ENCODE measurements at regions not wholly inside any gene's neighbourhood (a gene's known extent, or its start where the extent isn't known, plus 50 kb on each side); places are given as distances from the start of the nearest gene placed in this dataset.
A peak's percentile ranks its signal among the peaks of the same experiment; 100 is the strongest.
"Not testable (repeated sequence)": the region's sequence is repeated elsewhere in the genome, so short reads cannot be mapped to it uniquely, and the experiment has no call there.

DNA sequence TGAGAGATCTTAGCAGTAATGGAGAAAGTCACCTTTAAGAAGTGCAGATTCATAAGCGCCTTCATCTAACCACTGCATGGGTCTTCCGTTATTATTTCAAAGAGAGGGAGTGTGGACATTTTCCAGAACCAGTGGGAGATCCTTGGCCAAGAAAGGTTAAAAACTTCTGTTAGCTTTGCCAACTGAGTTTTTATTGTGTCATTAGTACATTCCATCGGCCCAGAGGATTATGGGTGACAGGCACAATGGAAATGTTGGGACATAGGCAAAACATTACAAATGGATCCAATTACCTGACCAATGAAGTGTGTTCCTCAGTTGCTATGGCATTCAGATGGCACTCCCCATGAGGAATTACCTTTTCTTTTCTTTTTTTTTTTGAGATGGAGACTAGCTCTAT lies 115.5 kb downstream of the PPIAL4G start:
- Mint-ChIP-seq H3K4me1 (ENCODE audit: low read depth) (peaks cover 56% of the 10 kb centered on the region), H3K9me3 (no peaks in the 10 kb centered on the region), H3K4me3 (no peak overlapping the region), H3K27me3 (no peaks in the 10 kb centered on the region), H3K36me3 (no peaks in the 10 kb centered on the region), H3K27ac (no peak overlapping the region)
- POLR2A ChIA-PET, result no interaction called here
- CTCF ChIA-PET, result no interaction called here
- intact Hi-C loops (cut with micrococcal nuclease), result no loop called here
- DNase-seq, result no peak

DNA sequence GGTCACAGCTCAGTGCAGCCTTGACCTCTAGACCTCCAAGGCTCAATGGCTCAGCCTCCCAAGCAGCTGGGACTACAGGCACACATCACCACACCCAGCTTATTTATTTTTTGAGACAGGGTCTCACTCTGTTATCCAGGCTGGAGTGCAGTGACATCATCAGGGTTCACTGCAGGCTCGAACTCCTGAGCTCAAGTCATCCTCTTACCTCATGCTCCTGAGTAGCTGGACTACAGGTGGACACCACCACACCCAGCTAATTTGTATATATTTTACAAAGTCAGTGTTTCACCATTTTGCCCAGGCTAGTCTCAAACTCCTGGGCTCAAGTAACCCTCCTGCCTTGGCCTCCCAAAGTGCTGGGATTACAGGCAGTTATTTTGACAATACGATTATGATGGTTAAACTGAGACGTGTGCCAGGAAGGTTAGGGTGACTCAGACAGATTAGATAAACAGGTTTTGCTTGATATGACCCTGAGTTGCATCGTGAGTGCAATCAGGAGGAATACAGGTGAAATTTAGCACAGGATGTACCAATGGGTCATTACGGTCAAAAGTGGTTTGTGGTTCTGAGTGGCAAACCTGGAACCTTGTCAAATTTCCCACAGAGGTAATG lies 116.9 kb downstream of the PPIAL4G start:
- intact Hi-C loops (cut with micrococcal nuclease); CTCF ChIA-PET: not testable (repeated sequence)

DNA sequence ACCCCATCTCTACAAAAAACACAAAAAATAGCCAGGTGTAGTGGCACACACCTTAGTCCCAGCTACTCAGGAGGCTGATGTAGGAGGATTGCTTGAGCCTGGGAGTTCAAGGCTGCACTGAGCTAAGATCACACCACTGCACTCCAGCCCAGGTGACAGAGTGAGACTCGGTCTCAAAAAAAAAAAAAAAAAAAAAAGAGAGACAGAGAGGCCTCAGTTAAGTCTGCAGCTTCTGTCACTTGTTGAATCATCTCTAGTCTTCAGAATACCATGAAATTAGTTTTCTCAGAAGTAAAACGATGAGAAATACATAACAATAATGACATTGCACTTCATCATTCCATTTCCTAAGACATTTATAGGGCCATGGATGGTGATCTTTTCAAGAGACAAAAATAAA lies 118.0 kb downstream of the PPIAL4G start:
- H3K4me3 Mint-ChIP-seq; intact Hi-C loops (cut with micrococcal nuclease); H3K27me3 Mint-ChIP-seq; H3K36me3 Mint-ChIP-seq; CTCF ChIA-PET; H3K9me3 Mint-ChIP-seq; DNase-seq: not testable (repeated sequence)
- H3K4me1 Mint-ChIP-seq (ENCODE audit: low read depth), result peaks cover 50% of the 10 kb centered on the region
- POLR2A ChIA-PET, result interaction anchor here (1.7 to 2.2 kb wide), 2 partner anchors 31 to 102 kb away, joined by 4 to 7 read pairs; no protein-coding TSS in a partner anchor
- H3K27ac Mint-ChIP-seq, result peak overlapping the region; percentile 60

More for the DNA sequence above, 116.9 kb downstream of the PPIAL4G start:
- not testable (repeated sequence) for H3K27me3 Mint-ChIP-seq, H3K36me3 Mint-ChIP-seq, H3K4me3 Mint-ChIP-seq, H3K9me3 Mint-ChIP-seq
- Mint-ChIP-seq H3K27ac (peak overlapping the region; percentile 34), H3K4me1 (ENCODE audit: low read depth) (peaks cover 56% of the 10 kb centered on the region)
- peak; percentile 24 for DNase-seq
- POLR2A ChIA-PET, result interaction anchor here (1.1 to 1.7 kb wide), 3 partner anchors 32 to 157 kb away, joined by 3 to 4 read pairs (median 3); no protein-coding TSS in a partner anchor

DNA sequence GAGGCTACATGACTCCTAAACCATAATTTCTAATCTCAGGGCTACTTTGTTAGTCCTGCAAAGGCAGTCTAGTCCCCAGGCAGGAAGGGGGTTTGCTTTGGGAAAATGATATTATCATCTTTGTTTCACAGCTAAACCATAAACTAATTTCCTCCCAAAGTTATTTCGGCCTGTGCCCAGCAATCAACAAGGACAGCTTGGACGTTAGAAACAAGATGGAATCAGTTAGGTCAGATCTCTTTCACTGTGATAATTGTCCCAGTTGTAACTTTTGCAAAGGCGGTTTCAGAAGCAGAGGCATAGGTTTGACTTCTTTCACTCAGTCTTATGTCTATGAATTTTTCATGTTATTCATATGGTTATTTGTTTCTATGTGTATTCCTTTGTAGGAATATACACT lies 119.1 kb downstream of the PPIAL4G start:
- H3K4me1 Mint-ChIP-seq (ENCODE audit: low read depth), result peaks cover 50% of the 10 kb centered on the region
- H3K36me3 Mint-ChIP-seq, DNase-seq, H3K27ac Mint-ChIP-seq, H3K9me3 Mint-ChIP-seq, H3K4me3 Mint-ChIP-seq, H3K27me3 Mint-ChIP-seq: not testable (repeated sequence)
- intact Hi-C loops (cut with micrococcal nuclease), result loop anchor here (2.0 to 5.0 kb wide), 3 partner anchors 25 to 47 kb away; no protein-coding TSS in a partner anchor
- CTCF ChIA-PET, result interaction anchor here (1.5 kb wide), 1 partner anchor 9 kb away, joined by 5 read pairs; no protein-coding TSS in a partner anchor
- POLR2A ChIA-PET, result interaction anchor here (0.7 to 2.4 kb wide), 3 partner anchors 29 to 101 kb away, joined by 4 to 14 read pairs (median 7); no protein-coding TSS in a partner anchor

DNA sequence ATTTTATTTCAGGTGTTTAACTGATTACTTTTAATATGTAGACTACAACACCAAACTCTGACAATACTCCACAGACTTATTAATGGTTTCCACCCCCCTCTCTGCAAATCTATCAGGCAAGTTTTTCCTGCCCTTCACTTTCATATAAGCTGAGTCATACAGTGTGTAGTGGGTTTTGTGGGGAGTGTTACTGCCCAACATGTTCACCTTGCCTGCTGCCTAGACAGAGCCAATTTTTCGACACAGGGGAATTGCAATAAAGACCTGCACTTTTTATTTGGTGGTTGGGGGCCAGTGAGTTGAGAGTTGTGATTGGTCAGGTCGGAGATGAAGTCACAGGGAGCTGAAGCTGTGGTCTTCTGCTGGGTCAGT lies 119.7 kb downstream of the PPIAL4G start:
- POLR2A ChIA-PET, result interaction anchor here (1.8 to 2.4 kb wide), 4 partner anchors 9 to 100 kb away, joined by 7 to 14 read pairs (median 8); no protein-coding TSS in a partner anchor

DNA sequence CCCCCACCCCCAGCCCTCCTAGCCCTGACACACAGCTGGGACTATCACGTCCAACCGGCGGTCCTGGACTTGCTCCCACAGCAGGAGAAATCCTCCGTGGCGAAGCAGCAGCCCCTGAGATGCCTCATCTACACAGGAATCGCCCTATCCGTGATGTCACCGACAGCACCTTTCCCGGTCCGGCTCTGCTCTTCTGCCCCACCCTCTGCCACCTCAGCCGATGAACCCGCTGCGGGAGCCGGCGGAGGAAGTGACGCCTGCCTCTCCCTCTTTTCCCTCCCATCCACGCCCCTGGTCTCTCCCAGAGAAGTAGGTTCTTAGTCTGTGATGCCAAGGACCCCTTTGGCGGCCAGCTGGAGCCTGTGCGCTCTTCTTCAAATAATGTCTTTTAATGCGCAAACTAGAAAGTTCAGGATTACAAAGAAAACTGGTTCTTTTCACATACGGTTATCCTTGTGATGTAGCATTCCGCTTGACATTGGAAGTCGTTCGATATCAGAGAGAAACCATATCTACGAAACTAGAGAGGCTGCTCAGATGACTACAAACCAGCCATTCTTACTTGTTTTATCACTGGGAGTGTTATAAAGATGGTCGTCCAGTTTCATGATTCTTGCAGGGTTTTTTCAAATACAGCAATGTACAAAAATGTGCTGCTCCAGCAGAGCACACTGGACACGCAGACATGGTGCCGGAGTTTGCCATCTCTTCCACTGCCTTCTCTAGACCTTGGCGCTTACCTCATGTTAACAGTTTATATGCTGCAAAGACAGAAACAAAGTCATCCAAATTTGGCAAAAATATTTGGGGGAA lies 120.3 kb downstream of the PPIAL4G start:
- peaks cover 2% of the 10 kb centered on the region for H3K27me3 Mint-ChIP-seq
- CTCF ChIA-PET, result interaction anchor here (0.9 to 1.5 kb wide), 2 partner anchors 10 to 24 kb away, joined by 3 to 5 read pairs; no protein-coding TSS in a partner anchor
- peak; percentile 73 for DNase-seq
- no peaks in the 10 kb centered on the region for H3K36me3 Mint-ChIP-seq
- H3K4me3 Mint-ChIP-seq, result peak overlapping the region; percentile 80
- H3K4me1 Mint-ChIP-seq (ENCODE audit: low read depth), result peaks cover 50% of the 10 kb centered on the region
- POLR2A ChIA-PET, result interaction anchor here (1.0 to 2.4 kb wide), 4 partner anchors 9 to 160 kb away, joined by 3 to 14 read pairs (median 8); no protein-coding TSS in a partner anchor
- no peaks in the 10 kb centered on the region for H3K9me3 Mint-ChIP-seq
- intact Hi-C loops (cut with micrococcal nuclease), result loop anchor here (2.0 to 5.0 kb wide), 3 partner anchors 26 to 46 kb away; no protein-coding TSS in a partner anchor
- peak overlapping the region; percentile 88 for H3K27ac Mint-ChIP-seq

More for the DNA sequence above, 119.7 kb downstream of the PPIAL4G start:
- peak overlapping the region; percentile 24 for H3K27ac Mint-ChIP-seq
- H3K36me3 Mint-ChIP-seq, result no peaks in the 10 kb centered on the region
- CTCF ChIA-PET, result interaction anchor here (1.5 kb wide), 1 partner anchor 10 kb away, joined by 5 read pairs; no protein-coding TSS in a partner anchor
- H3K27me3 Mint-ChIP-seq, result peaks cover 2% of the 10 kb centered on the region
- peak overlapping the region; percentile 7 for H3K4me3 Mint-ChIP-seq
- DNase-seq, result peak; percentile 47
- no peaks in the 10 kb centered on the region for H3K9me3 Mint-ChIP-seq
- intact Hi-C loops (cut with micrococcal nuclease), result loop anchor here (2.0 to 5.0 kb wide), 3 partner anchors 25 to 46 kb away; no protein-coding TSS in a partner anchor
- peaks cover 50% of the 10 kb centered on the region for H3K4me1 Mint-ChIP-seq (ENCODE audit: low read depth)

DNA sequence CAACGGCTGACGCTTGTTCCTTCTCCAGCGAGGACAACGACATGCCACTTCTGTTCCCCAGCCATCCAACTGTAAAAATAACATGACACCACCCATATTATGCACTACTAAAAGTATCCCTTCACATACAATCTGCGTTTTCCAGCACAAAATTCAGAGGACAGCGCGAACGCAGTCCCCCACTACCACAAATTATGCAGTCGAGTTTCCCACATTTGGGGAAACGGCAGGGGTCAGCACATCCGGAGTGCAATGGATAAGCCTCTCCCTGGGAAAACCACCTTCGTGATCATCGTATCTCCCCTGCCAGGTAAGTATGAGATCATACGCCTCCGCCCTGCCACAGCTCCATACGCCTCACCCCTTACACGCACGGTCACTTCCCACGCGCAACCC lies 120.9 kb downstream of the PPIAL4G start:
- peak; percentile 64 for DNase-seq
- ChIA-PET POLR2A (interaction anchor here (1.0 to 2.4 kb wide), 4 partner anchors 10 to 161 kb away, joined by 3 to 14 read pairs (median 8); no protein-coding TSS in a partner anchor), CTCF (interaction anchor here (0.9 kb wide), 1 partner anchor 24 kb away, joined by 3 read pairs; no protein-coding TSS in a partner anchor)
- intact Hi-C loops (cut with micrococcal nuclease), result loop anchor here (2.0 to 5.0 kb wide), 3 partner anchors 27 to 45 kb away; no protein-coding TSS in a partner anchor
- Mint-ChIP-seq H3K4me3 (peak overlapping the region; percentile 80), H3K36me3 (no peaks in the 10 kb centered on the region), H3K9me3 (no peaks in the 10 kb centered on the region), H3K27me3 (peaks cover 2% of the 10 kb centered on the region), H3K4me1 (ENCODE audit: low read depth) (peaks cover 50% of the 10 kb centered on the region), H3K27ac (peak overlapping the region; percentile 88)

DNA sequence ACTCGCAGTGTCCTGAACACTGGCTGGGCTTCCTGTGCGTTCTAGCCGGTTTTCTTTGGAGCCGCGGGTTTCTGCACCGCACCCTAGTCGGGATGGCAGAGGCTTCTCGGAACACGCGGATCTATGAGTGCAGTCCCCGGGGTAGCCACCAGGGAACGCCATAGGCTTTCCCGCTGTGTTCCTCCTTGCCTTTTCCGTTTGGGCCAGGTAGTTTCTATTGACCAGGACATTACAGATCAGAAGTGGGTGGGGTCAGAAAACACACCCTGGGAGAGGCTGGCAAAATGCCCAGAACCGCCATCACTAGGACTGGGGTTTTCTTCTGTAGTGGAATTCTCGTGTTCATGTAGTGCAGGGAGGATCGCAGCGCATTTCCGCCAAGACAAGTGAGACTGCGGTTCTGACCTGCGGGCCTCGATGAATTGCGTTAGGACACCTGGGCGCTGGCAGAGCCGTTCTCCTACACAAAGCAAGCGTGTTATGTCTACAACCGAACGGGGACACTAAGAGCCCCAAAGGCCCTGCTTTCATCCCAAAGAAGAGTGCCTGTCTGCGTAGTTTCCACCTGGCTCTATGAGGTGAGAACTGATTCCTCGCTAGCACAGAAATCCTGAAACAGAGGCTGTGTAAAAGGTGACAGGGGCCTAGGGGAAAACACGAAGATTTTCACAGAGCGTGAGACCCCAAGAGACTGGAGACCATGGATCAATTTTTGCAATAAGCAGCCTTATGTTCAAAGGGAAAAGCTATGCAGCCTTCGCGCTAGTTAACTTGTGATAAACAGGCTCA lies 121.5 kb downstream of the PPIAL4G start:
- ChIA-PET POLR2A (interaction anchor here (1.0 to 2.4 kb wide), 4 partner anchors 10 to 161 kb away, joined by 3 to 14 read pairs (median 8); no protein-coding TSS in a partner anchor), CTCF (interaction anchor here (0.9 kb wide), 1 partner anchor 23 kb away, joined by 3 read pairs; no protein-coding TSS in a partner anchor)
- peak; percentile 70 for DNase-seq
- H3K4me1 Mint-ChIP-seq (ENCODE audit: low read depth), result peaks cover 47% of the 10 kb centered on the region
- H3K9me3 Mint-ChIP-seq, H3K27me3 Mint-ChIP-seq, H3K36me3 Mint-ChIP-seq: not testable (repeated sequence)
- intact Hi-C loops (cut with micrococcal nuclease), result loop anchor here (1.0 to 5.0 kb wide), 4 partner anchors 11 to 44 kb away; no protein-coding TSS in a partner anchor
- H3K27ac Mint-ChIP-seq, result peak overlapping the region; percentile 88
- H3K4me3 Mint-ChIP-seq, result peak overlapping the region; percentile 80

DNA sequence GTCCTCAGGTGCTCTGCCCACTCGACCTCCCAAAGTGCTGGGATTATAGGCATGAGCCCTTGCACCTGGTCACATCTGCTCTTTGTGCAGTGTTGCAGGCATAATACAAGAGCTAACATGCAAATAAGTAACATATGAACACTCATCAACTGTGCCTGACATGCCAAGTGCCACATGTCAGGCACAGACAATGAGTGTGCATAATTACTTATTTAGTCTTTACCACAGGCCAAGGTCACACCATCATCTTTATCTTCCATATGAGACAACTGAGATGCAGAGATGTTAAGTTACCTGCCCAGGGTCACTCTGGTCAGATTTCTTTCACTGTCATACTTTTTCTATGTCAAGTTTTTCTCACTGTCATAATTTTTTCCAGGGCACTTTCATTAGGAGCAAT lies 126.1 kb downstream of the PPIAL4G start:
- Mint-ChIP-seq H3K4me3 (no peak overlapping the region), H3K27me3 (peaks cover 28% of the 10 kb centered on the region), H3K9me3 (no peaks in the 10 kb centered on the region), H3K36me3 (no peaks in the 10 kb centered on the region), H3K27ac (no peak overlapping the region), H3K4me1 (ENCODE audit: low read depth) (peaks cover 12% of the 10 kb centered on the region)
- intact Hi-C loops (cut with micrococcal nuclease), result no loop called here
- ChIA-PET POLR2A (no interaction called here), CTCF (interaction anchor here (0.8 to 2.3 kb wide), 2 partner anchors 12 to 15 kb away, joined by 3 to 10 read pairs; no protein-coding TSS in a partner anchor)
- DNase-seq, result no peak

DNA sequence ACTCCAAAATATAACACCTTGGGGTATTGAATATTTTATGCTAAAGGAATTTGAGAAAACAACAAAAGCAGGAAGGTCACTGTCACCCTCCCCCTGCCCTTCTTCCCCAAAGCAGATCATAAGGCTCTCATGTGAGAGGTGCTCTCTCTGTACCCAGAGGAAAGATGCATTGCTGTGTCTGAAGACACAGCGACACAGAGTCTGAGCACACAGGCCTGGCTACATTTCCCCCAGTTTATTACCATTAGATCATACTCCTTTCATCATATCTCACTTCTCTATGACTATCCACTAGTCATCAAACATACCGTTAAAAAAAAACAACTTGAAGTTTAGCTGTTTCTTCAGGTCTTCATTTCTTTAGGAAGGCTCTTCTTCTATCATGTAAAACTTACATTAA lies 127.1 kb downstream of the PPIAL4G start:
- intact Hi-C loops (cut with micrococcal nuclease), result no loop called here
- Mint-ChIP-seq H3K4me1 (ENCODE audit: low read depth) (peaks cover 3% of the 10 kb centered on the region), H3K36me3 (no peaks in the 10 kb centered on the region), H3K4me3 (no peak overlapping the region), H3K9me3 (no peaks in the 10 kb centered on the region), H3K27me3 (peaks cover 35% of the 10 kb centered on the region), H3K27ac (no peak overlapping the region)
- DNase-seq, result no peak
- CTCF ChIA-PET, result interaction anchor here (0.8 to 2.9 kb wide), 2 partner anchors 11 to 16 kb away, joined by 3 to 10 read pairs; no protein-coding TSS in a partner anchor
- POLR2A ChIA-PET, result no interaction called here

DNA sequence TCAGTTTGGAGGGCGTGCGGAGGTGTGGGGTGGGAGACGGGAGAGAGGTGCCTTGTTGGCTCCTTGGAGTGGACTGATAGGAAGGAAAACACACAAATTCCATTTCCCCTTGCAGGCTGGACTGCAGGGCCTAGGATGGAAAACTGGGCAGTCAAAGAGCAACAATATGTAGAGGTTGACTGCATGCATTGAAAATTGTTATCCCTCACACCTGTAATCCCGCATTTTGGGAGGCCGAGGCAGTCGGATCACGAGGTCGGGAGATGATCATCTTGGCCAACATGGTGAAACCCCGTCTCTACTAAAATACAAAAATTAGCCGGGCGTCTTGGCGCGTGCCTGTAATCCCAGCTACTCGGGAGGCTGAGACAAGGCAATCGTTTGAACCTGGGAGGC lies 128.2 kb downstream of the PPIAL4G start:
- no peak for DNase-seq
- Mint-ChIP-seq H3K27ac (no peak overlapping the region), H3K4me3 (no peak overlapping the region), H3K27me3 (peaks cover 42% of the 10 kb centered on the region), H3K4me1 (ENCODE audit: low read depth) (peaks cover 3% of the 10 kb centered on the region), H3K36me3 (no peaks in the 10 kb centered on the region), H3K9me3 (no peaks in the 10 kb centered on the region)
- intact Hi-C loops (cut with micrococcal nuclease), result no loop called here
- ChIA-PET POLR2A (no interaction called here), CTCF (interaction anchor here (1.6 to 2.9 kb wide), 2 partner anchors 9 to 17 kb away, joined by 3 to 10 read pairs; no protein-coding TSS in a partner anchor)

Data from activated CD4-positive, alpha-beta memory T cell treated with anti-CD3 and anti-CD28 coated beads for 36 hours (primary cell).